GM12878 (cell line): ENCODE measurements at regions not wholly inside any gene's neighbourhood (a gene's known extent, or its start where the extent isn't known, plus 50 kb on each side); places are given as distances from the start of the nearest gene placed in this dataset.

Experiments used
- CBX3 ChIP-seq: fragments of 200-600 bp; sonication (generic); IDR thresholded peaks from 2 replicates; pipeline ENCODE4 v1.6.1; 2016; ENCODE audit warnings: low read depth, borderline replicate concordance
- IKZF1 ChIP-seq: fragments of 450-650 bp; conservative IDR thresholded peaks from 2 replicates; pipeline ENCODE4 v1.6.1; 2017; ENCODE audit warnings: antibody characterized with exemption, mild to moderate bottlenecking
- POLR2A ChIP-seq: IDR thresholded peaks from 2 replicates; pipeline ENCODE4 v1.6.1; 2011; ENCODE audit warnings: low read depth, mild to moderate bottlenecking, low read length
- RELA ChIP-seq: fragments of 450-650 bp; IDR thresholded peaks from 2 replicates; pipeline ENCODE4 v1.8.0; 2014; ENCODE audit warnings: borderline replicate concordance; ENCODE audit not compliant: partially characterized antibody
- SIN3A ChIP-seq: IDR thresholded peaks from 2 replicates; pipeline ENCODE4 v1.6.1; 2012; ENCODE audit warnings: low read depth, low read length, improper control_type of control experiment
- SMC3 ChIP-seq: IDR thresholded peaks from 2 replicates; pipeline ENCODE4 v1.6.1; 2011; ENCODE audit warnings: low read length, improper control_type of control experiment, borderline replicate concordance
- SUZ12 ChIP-seq: fragments of 200-600 bp; sonication (generic); IDR thresholded peaks from one replicate; pipeline ENCODE4 v1.6.1; 2018; ENCODE audit warnings: antibody characterized with exemption, mild to moderate bottlenecking; ENCODE audit not compliant: unreplicated experiment
- TF ChIP-seq, protein P1 (sequence below): fragments of 450-650 bp; IDR thresholded peaks from 2 replicates; pipeline ENCODE4 v1.6.1; 2018; ENCODE audit warnings: mild to moderate bottlenecking, low read depth, moderate library complexity; ENCODE audit not compliant: partially characterized antibody
- TF ChIP-seq, protein P2 (sequence below): IDR thresholded peaks from 2 replicates; pipeline ENCODE4 v1.6.1; 2012; ENCODE audit warnings: low read depth, low read length, improper control_type of control experiment
- TF ChIP-seq, protein P3 (sequence below), 3 experiments: IDR thresholded peaks in 2 of 3; conservative IDR thresholded peaks in 1 of 3; 2 replicates each; pipeline ENCODE4 v1.5.1; 2011; ENCODE audit warnings: low read depth in 3 of 3, low read length in 3 of 3, mild to moderate bottlenecking in 3 of 3, control low read depth in 2 of 3, moderate library complexity in 2 of 3, inconsistent platforms in 1 of 3, mixed read lengths in 1 of 3; ENCODE audit not compliant: control insufficient read depth in 2 of 3, insufficient read depth in 1 of 3; ENCODE audit errors: extremely low read depth in 1 of 3

DNA sequence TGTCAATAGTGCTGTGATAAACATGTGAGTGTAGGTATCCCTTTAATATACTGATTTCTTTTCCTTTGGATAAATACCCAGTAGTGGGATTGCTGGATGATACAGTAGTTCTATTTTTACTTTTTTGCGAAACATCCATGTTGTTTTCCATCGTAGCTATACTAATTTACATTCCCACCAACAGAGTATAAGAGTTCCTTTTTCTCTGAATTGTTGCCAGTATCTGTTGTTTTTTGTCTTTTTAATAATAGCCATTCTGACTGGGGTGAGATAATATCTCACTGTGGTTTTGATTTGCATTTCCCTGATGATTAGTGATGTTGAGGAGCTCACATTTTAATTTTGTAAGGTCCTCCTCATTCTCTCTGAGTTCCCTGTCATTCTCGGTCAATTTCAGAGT, 71.1 kb upstream of the NFIL3 start:
- no peak for TF ChIP-seq SMC3
- TF ChIP-seq, protein P1, sequence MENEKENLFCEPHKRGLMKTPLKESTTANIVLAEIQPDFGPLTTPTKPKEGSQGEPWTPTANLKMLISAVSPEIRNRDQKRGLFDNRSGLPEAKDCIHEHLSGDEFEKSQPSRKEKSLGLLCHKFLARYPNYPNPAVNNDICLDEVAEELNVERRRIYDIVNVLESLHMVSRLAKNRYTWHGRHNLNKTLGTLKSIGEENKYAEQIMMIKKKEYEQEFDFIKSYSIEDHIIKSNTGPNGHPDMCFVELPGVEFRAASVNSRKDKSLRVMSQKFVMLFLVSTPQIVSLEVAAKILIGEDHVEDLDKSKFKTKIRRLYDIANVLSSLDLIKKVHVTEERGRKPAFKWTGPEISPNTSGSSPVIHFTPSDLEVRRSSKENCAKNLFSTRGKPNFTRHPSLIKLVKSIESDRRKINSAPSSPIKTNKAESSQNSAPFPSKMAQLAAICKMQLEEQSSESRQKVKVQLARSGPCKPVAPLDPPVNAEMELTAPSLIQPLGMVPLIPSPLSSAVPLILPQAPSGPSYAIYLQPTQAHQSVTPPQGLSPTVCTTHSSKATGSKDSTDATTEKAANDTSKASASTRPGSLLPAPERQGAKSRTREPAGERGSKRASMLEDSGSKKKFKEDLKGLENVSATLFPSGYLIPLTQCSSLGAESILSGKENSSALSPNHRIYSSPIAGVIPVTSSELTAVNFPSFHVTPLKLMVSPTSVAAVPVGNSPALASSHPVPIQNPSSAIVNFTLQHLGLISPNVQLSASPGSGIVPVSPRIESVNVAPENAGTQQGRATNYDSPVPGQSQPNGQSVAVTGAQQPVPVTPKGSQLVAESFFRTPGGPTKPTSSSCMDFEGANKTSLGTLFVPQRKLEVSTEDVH, result no peak
- no peak for TF ChIP-seq CBX3
- TF ChIP-seq SUZ12, result no peak
- TF ChIP-seq POLR2A, result no peak
- TF ChIP-seq, protein P2, sequence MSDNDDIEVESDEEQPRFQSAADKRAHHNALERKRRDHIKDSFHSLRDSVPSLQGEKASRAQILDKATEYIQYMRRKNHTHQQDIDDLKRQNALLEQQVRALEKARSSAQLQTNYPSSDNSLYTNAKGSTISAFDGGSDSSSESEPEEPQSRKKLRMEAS, result no peak
- TF ChIP-seq, protein P3, sequence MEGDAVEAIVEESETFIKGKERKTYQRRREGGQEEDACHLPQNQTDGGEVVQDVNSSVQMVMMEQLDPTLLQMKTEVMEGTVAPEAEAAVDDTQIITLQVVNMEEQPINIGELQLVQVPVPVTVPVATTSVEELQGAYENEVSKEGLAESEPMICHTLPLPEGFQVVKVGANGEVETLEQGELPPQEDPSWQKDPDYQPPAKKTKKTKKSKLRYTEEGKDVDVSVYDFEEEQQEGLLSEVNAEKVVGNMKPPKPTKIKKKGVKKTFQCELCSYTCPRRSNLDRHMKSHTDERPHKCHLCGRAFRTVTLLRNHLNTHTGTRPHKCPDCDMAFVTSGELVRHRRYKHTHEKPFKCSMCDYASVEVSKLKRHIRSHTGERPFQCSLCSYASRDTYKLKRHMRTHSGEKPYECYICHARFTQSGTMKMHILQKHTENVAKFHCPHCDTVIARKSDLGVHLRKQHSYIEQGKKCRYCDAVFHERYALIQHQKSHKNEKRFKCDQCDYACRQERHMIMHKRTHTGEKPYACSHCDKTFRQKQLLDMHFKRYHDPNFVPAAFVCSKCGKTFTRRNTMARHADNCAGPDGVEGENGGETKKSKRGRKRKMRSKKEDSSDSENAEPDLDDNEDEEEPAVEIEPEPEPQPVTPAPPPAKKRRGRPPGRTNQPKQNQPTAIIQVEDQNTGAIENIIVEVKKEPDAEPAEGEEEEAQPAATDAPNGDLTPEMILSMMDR (IDR thresholded peaks at IDR 0.05 in 2 of 3, conservative IDR thresholded peaks at IDR 0.05 in 1 of 3; ENCODE audit: control insufficient read depth in 2 of 3, extremely low read depth in 1 of 3, insufficient read depth in 1 of 3, low read depth in 3 of 3, low read length in 3 of 3), result no peak
- TF ChIP-seq SIN3A, result no peak
- TF ChIP-seq RELA, result no peak
- TF ChIP-seq IKZF1, result no peak
